ENCODE measurements at regions not wholly inside any gene's neighbourhood (a gene's known extent, or its start where the extent isn't known, plus 50 kb on each side); places are given as distances from the start of the nearest gene placed in this dataset.
"Not testable (repeated sequence)": the region's sequence is repeated elsewhere in the genome, so short reads cannot be mapped to it uniquely, and the experiment has no call there.

DNA sequence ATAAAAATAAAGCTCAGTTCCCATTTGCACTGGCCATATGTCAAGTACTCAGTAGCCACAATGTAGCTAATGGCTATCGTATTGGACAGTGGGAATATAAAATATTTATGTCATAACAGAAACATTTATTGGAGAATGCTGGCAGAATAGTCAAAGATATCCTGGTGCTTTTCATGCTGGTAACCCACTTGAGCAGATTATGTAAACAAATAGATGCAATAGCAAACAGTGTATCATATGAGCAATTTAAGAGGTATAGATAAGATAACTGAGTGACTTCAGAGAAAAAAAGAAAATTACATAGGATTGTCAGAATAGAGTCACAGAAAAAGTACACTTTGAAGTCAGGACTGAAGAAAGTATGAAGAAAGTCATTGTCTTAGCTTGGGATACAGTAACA is 426.6 kb downstream of the NDFIP2 start:
- no peak for DNase-seq

DNA sequence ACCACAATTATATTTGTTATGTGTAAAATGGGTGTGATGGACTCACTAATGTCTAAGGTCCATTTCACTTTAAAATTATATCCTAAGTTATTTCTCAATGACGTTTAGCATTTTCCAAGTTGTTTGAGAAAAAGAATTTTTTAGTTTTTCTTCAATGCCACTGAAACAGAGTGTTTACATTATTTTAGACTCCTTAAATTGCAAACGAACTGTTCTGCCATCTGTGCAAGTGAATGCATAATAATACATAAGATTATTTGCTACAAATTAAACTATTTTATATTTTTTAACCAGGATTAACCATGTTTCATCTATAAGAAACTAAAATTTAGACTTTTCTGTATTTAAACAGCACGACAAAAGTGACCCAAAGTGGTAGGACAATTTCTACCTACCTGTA is 425.4 kb downstream of the NDFIP2 start:
- DNase-seq = no peak

GRCh38 chr13:79905018-79905417 is 424.1 kb downstream of the NDFIP2 start:
- no peak for DNase-seq

DNA sequence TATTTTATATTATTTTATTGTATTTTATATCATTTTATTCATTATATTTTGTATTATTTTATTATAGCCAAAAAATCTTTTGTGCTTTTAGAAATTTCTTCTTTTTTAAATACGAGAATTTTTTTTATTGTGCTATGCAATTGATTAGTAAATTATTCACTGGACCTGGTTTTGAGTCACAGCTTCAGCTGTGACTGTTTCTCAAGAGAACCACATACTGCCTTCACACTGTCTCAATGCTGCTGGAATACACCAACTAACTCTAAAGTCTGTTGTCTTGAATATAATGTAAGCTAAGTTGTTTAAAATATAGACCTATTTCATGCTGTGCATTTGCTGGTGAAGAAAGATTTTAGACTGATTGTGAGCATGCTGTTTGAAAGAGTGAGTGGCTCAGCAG is 423.6 kb downstream of the NDFIP2 start:
- no peak for DNase-seq

GRCh38 chr13:79901336-79901735 is 420.4 kb downstream of the NDFIP2 start:
- no peak for DNase-seq

GRCh38 chr13:79900356-79900755 is 419.4 kb downstream of the NDFIP2 start:
- no peak for DNase-seq

DNA sequence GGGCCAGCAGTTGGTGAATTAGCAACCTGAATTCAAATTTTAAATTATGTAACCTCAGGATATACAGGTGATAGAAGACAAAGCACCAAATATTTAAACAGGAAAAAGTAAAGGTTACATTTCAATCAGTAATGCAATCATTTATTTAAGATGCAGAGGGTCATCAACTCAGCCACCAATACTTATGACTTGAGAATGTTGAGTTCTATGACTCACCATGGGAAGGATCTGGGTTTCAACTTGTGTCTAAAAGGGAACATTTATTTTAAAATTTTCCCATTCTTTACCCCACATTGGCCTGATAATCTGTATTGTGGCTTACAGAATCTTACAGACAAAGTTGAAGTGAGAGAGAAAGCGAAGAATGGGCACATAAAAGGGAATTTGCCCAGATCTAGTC is 418.0 kb downstream of the NDFIP2 start:
- DNase-seq = no peak

- DNase-seq = no peak
Observed at GRCh38 chr13:79898202-79898826, 417.4 kb downstream of the NDFIP2 start.

DNA sequence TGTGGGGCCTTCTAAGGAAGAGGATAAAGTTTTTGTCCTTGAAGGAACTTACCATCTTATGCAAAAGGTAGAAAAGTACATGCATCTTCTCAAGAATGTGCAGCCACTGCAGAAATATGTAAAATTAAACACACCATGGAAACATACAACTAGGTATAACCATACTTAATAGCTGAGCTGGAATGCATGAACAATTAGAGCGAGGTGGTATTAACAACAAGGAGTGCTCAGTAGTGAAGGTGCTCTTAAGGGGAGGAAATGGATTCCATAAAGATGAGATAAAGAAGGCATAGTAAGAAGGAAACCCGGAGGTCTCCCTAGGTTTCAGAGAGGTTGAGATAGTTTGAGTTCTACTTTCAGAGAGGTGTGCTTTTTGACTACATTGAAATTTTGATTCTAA is 415.9 kb downstream of the NDFIP2 start:
- DNase-seq = no peak

- DNase-seq = no peak
Observed at GRCh38 chr13:79895416-79895815, 414.5 kb downstream of the NDFIP2 start.

GRCh38 chr13:79887278-79887677 is 406.3 kb downstream of the NDFIP2 start:
- DNase-seq = not testable (repeated sequence)

DNA sequence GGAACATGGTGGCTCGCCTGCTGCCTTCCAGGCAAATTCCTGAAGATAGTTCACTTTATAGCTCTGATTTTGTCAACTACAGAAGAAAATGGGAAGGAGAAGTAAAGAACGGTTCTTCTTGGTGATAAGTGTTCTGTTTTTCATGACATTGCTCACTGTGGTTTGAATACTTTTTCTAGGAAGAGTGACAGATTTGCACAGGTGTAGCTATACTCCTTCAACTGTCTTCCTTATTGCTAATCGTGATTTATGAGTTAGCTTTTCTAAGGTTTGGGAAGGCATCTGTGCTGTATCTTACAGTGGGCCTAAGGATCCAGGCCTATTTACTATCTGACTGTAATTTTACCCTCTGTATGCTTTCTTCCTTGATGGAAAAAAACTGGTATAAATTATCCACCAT is 405.6 kb downstream of the NDFIP2 start:
- no peak for DNase-seq

DNA sequence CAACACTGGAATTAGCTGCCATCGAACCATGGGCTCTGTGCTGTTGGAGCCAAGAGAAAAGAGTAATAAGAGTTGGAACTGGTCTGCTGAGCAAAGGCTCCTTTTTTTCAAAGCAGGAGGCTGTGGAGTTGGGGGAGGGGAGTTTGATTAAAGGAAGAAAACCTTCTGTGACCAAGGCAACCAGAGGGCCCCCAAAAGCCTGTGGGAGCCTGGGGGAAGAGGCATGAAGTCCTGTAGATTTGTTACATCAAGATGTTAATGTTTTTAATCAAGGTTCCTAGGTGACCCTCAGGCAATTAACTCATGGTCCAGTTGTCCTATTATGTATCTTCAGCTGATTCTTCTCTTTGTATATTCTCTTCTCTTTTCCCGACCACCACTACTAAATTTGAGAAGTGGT is 403.9 kb downstream of the NDFIP2 start:
- no peak for DNase-seq

GRCh38 chr13:79883216-79883615 is 402.3 kb downstream of the NDFIP2 start:
- DNase-seq = no peak

DNA sequence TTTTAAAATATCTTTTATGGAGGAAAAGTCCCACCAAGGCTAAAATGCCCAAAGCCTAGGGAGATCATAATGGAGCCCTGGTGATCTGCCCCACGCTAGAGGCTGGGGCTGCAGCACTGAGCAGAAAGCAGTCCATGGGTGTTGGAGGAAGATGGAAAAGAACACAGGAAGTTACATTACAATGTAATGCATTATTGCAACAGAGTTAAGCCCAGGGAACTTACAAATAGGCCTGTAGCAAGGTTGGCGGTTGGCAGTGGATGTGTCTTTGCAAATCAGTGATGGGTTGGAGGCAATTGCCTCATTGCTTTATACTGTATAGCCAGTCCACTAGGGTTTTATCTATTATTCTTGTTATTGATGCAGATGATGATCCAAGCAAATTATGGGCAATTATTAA is 399.9 kb downstream of the NDFIP2 start:
- DNase-seq = no peak

DNA sequence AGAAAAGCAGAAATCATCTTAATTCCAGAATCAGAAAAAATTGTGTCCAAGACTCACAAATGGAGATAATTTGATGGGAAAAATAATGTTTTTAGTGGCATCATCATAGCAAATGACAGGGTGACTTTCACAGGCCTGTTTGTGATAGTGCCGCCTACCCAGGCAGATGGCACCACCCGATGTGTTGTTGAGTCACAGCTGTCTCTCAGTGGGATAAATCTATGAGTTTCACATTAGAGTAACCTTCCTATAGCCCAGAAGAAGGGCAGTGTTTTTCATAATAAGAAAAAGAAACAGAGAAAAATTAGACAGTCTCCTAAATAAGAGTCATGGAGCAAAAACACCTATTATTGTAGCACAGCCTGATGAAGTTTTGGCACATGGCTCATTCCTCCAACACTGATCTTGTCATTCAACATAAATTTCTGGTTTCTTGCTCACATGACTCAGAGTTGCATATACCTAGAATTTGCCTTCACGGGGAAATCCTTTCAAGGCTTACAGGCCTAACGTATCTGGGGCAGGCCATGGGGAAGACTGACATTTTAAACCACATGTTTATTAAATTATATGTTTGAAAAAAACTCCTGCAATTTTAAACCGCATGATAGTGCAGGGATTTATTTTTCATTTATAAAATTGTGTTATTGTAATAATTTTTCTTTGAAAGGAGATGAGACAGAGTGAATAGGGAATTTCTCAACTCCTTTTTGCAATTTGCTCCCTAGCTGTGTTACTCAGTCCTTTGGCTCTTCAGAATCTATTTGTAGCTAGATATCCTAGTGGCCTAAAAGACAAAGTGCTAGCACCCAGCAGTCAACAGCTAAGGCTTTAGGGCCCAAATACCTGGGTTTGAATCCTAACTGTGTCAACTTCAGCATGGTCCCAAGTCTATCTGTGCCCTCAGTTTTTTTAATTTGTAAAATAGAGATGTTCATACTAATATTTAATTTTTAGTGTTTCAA is 393.7 kb downstream of the NDFIP2 start:
- DNase-seq = no peak

- DNase-seq = no peak
Observed at GRCh38 chr13:79871594-79871993, 390.6 kb downstream of the NDFIP2 start.

- DNase-seq = no peak
Observed at GRCh38 chr13:79870766-79871165, 389.8 kb downstream of the NDFIP2 start.

- DNase-seq = no peak
Observed at GRCh38 chr13:79870123-79870522, 389.2 kb downstream of the NDFIP2 start.

DNA sequence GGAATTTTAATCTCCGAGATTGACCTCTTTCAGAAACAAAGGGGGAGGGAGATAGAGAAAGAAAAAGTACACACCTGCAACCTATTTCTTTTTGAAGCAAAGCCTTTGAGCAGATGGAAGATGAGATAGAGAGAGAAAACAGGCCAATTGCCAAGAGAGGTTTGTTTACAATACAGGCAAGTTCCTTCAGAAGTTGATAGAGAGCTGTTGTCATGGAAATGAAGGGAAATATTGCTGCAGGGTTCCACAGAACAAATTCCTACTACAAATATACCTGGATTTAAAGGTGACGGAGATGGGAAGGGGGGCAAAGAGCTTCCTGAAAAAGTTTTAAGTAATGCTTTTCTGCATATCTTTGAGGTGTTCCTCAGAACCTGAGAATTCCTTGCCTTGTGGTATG is 388.4 kb downstream of the NDFIP2 start:
- no peak for DNase-seq

GRCh38 chr13:79867254-79867653 is 386.3 kb downstream of the NDFIP2 start:
- no peak for DNase-seq

DNA sequence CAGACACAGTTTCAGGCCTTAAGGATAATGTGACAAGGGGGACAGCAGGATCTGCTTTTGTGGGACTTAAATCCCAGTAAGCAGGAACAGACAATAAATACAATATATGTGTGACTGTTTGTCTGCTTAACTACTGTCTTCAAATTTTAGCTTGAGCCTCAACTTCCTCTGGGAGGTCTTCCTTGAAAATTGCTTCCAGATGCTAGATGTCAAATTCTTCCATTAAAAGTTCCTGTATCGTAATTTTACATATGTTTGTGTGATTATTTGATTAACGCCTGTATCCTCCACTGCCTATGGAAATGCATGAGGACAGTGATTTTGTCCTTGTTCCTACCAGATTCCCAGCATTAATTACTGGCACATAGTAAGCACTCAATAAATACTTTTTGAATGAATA is 385.5 kb downstream of the NDFIP2 start:
- no peak for DNase-seq

GRCh38 chr13:79862515-79862914 is 381.6 kb downstream of the NDFIP2 start:
- no peak for DNase-seq

DNA sequence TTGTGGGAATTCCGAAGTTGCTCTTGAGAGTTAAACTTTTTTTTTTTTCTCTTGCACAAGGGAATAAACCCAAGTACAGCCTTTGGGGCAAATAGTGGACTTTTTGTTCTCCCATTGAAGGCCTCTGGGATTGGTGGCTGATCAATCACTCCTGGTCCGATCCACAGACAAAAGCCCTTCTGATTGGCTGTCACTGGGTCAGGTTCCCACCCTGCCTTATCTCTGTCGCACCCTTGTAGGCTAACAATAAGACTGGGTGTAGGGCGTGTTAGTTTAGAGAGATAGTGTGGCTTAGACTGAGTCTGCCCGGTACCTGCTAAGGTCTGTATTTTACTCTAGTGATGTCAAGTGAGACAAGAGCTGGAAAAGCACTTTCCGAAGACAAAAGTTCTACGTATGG is 380.8 kb downstream of the NDFIP2 start:
- no peak for DNase-seq

GRCh38 chr13:79860791-79861190 is 379.8 kb downstream of the NDFIP2 start:
- no peak for DNase-seq
